ENCODE measurements at regions not wholly inside any gene's neighbourhood (a gene's known extent, or its start where the extent isn't known, plus 50 kb on each side); places are given as distances from the start of the nearest gene placed in this dataset.

- TF ChIP-seq CTCF (IDR thresholded peaks at IDR 0.05; ENCODE audit: borderline replicate concordance, extremely low read depth, low read length, poor library complexity, severe bottlenecking) (no peak), EZH2 (IDR thresholded peaks at IDR 0.05; ENCODE audit: borderline replicate concordance, low read depth, low read length, severe bottlenecking) (no peak)
Observed at GRCh38 chr10:71124921-71125748, 87.2 kb upstream of the UNC5B start.
